ENCODE measurements at regions not wholly inside any gene's neighbourhood (a gene's known extent, or its start where the extent isn't known, plus 50 kb on each side); places are given as distances from the start of the nearest gene placed in this dataset.

DNA sequence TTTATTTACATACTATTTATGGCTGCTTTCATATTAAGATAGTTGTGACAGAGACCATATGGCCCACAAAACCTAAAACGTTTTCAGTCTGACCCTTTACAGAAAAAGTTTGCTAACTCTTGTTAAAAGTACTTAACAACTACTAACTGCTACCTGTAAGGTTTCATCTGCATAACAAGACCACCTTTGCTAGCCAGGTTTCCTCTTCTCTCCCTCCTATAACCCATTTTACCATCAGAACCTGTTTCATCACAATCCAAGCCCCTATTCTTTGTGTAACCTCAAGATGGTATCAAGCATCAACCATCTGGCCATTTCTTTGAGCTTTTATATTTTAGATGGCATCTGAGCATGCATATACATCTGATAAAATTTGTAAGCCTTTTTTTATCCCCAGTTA lies 305.4 kb downstream of the HHIPL2 start:
- Mint-ChIP-seq H3K36me3 (ENCODE audit: low read depth) (no peaks in the 10 kb centered on the region), H3K4me1 (ENCODE audit: low read depth) (peaks cover 4% of the 10 kb centered on the region), H3K4me3 (no peak overlapping the region), H3K27me3 (ENCODE audit: low read depth) (no peaks in the 10 kb centered on the region), H3K27ac (no peak overlapping the region), H3K9me3 (no peaks in the 10 kb centered on the region)
- intact Hi-C loops (cut with micrococcal nuclease) = no loop called here
- no peak for DNase-seq
- CTCF ChIA-PET = no interaction called here

DNA sequence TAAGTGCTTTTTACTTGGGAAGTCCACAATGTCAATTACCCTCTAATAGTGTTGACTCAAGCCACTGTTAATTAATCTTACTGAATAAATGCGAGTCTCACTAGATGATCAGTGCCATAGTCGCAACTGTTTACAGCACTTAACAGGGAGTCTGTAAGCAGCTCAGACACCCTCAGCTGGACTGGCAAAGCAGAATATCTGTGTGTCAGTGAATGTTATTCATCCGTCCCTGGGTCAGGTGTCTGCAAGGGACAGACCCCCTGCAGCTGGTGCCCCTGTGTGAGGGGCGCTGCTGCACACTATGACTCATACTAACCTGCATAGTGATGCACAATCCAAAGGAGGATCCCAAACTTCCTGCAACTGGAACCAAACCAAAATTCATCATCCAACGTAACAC lies 306.5 kb downstream of the HHIPL2 start:
- no peak for DNase-seq
- intact Hi-C loops (cut with micrococcal nuclease) = no loop called here
- H3K4me1 Mint-ChIP-seq (ENCODE audit: low read depth) = no peaks in the 10 kb centered on the region
- H3K27me3 Mint-ChIP-seq (ENCODE audit: low read depth) = no peaks in the 10 kb centered on the region
- no peaks in the 10 kb centered on the region for H3K9me3 Mint-ChIP-seq
- CTCF ChIA-PET = no interaction called here
- no peak overlapping the region for H3K27ac Mint-ChIP-seq
- no peaks in the 10 kb centered on the region for H3K36me3 Mint-ChIP-seq (ENCODE audit: low read depth)
- H3K4me3 Mint-ChIP-seq = no peak overlapping the region

DNA sequence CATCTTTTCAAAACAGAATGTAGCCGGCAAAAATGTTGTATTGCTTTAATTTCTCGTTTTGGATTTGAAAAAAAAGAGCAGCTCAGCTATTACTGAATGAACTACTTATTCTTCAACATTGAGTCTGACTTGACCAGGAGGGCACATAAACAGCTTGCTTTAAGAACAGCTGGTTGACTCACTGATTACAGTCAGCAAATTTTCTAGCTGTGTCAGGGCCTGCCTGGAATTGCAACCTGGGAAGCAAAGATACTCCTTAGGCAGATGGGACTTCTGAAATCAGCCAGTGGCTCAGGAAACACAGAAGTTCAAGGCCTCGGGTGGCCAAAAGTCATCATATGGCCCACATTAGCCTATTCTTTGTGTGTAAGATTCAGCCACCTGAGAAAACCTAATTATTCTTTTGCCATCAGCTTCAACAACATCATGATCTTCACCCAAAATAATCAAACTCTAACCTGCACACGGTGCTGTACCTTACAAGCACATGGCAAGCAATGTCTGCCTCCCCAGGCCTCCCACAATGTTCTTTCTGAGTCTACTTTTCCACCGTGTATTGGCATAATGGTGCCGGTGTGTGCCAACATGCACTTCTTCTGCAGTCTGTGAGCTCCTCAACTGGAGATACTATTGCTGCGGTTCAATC lies 307.2 kb downstream of the HHIPL2 start:
- CTCF ChIA-PET = interaction anchor here (1.0 kb wide), 1 partner anchor 416 kb away, joined by 3 read pairs; no protein-coding TSS in a partner anchor
- no peak overlapping the region for H3K4me3 Mint-ChIP-seq
- no peak for DNase-seq
- H3K9me3 Mint-ChIP-seq = no peaks in the 10 kb centered on the region
- H3K27me3 Mint-ChIP-seq (ENCODE audit: low read depth) = no peaks in the 10 kb centered on the region
- intact Hi-C loops (cut with micrococcal nuclease) = no loop called here
- H3K36me3 Mint-ChIP-seq (ENCODE audit: low read depth) = no peaks in the 10 kb centered on the region
- no peaks in the 10 kb centered on the region for H3K4me1 Mint-ChIP-seq (ENCODE audit: low read depth)
- no peak overlapping the region for H3K27ac Mint-ChIP-seq

DNA sequence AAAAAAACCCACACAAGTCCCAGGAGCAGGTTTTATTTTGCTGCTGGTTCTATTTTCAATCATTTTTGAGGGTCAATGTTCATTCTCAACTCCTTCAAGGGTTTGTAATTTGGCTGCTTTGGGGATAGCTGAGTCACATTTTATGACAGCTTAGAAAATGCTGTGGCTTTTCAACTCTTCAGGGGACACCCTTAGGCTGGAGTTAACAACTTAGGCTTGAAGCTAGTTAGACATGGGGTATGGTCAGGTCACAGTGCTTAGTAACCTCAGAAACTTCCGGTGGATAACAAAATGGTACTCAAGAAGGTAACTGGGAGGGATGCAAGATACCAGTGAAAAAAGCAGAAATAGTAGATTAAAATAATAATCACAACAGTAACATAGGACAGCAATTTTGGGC lies 308.8 kb downstream of the HHIPL2 start:
- Mint-ChIP-seq H3K9me3 (no peaks in the 10 kb centered on the region), H3K4me3 (no peak overlapping the region), H3K27ac (no peak overlapping the region), H3K4me1 (ENCODE audit: low read depth) (no peaks in the 10 kb centered on the region), H3K36me3 (ENCODE audit: low read depth) (no peaks in the 10 kb centered on the region), H3K27me3 (ENCODE audit: low read depth) (no peaks in the 10 kb centered on the region)
- no peak for DNase-seq
- intact Hi-C loops (cut with micrococcal nuclease) = no loop called here
- CTCF ChIA-PET = interaction anchor here (0.7 kb wide), 1 partner anchor 1503 kb away, joined by 4 read pairs; no protein-coding TSS in a partner anchor

DNA sequence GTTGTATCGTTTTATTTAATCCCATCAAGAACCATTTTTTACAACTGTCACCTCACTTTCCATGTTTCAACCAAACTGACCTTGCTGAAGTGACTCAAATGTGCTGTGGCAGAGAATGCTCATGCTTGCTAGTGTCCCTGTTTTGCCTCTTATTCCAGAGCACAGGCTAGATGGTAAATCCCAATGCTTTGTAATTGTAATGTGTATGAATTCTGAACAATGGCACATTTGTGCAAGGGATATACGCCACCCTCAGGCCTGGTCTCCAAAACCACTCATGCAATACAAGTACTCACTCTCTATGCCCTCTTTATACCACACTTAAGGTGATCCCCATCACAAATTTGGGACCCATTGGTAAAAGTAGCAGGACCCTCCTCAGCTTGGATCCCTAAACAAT lies 313.6 kb downstream of the HHIPL2 start:
- CTCF ChIA-PET = no interaction called here
- no peaks in the 10 kb centered on the region for H3K9me3 Mint-ChIP-seq
- H3K27me3 Mint-ChIP-seq (ENCODE audit: low read depth) = no peaks in the 10 kb centered on the region
- no peak overlapping the region for H3K27ac Mint-ChIP-seq
- H3K4me1 Mint-ChIP-seq (ENCODE audit: low read depth) = no peaks in the 10 kb centered on the region
- DNase-seq = no peak
- intact Hi-C loops (cut with micrococcal nuclease) = no loop called here
- no peak overlapping the region for H3K4me3 Mint-ChIP-seq
- H3K36me3 Mint-ChIP-seq (ENCODE audit: low read depth) = no peaks in the 10 kb centered on the region

DNA sequence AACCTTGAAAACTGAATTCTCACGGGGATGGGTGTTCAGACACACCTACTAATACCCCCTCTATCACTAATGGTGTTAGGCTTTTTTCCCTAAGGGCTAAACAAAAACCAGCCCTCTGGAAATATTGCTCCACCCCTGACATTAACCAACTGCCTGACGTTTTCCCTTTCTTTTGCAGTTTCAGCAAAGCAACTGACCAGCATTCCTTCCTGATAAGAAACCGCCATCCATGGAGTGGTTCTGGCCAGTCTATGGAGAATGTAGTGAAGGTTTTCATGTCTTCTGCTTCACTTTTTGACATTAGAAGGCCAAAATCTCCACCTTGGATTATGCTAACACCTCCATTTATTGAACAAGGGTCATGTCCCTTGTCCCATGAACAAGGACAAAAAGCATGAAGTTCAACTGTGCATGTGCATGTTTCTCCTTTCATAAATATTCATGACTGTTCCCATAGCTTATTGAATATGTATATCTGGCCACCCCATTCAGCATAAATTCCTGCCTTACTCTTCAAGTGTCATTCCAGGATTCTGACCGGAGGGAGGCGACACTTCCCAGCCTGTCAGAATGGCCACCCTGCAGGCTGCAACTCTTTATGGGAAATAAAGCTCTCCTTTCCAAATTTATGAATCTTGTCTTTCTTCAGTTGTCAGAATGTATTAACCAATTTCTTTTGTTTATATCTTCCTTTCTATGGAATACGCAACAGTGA lies 314.3 kb downstream of the HHIPL2 start:
- Mint-ChIP-seq H3K27ac (no peak overlapping the region), H3K4me3 (no peak overlapping the region), H3K36me3 (ENCODE audit: low read depth) (no peaks in the 10 kb centered on the region), H3K9me3 (no peaks in the 10 kb centered on the region), H3K4me1 (ENCODE audit: low read depth) (no peaks in the 10 kb centered on the region), H3K27me3 (ENCODE audit: low read depth) (no peaks in the 10 kb centered on the region)
- intact Hi-C loops (cut with micrococcal nuclease) = no loop called here
- CTCF ChIA-PET = no interaction called here
- DNase-seq = no peak

DNA sequence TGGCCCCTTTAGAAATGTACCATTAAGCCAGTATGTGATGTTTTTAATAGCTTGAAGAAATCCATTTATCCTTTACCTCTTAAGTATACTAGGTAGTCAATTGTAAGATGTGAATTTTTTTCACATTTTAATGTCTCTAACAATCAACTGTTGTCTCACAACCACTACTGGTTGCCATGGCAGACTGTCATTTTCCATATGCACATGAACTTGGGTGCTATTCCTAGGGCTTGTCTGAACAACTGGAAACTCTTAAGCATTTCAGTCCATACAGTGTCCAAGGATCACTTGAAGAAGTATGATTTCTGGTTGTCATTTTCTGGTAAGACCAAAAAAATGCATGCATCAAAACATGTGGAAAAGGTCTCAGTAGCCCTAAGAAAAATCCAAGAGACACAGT lies 315.1 kb downstream of the HHIPL2 start:
- CTCF ChIA-PET = no interaction called here
- intact Hi-C loops (cut with micrococcal nuclease) = no loop called here
- no peaks in the 10 kb centered on the region for H3K36me3 Mint-ChIP-seq (ENCODE audit: low read depth)

DNA sequence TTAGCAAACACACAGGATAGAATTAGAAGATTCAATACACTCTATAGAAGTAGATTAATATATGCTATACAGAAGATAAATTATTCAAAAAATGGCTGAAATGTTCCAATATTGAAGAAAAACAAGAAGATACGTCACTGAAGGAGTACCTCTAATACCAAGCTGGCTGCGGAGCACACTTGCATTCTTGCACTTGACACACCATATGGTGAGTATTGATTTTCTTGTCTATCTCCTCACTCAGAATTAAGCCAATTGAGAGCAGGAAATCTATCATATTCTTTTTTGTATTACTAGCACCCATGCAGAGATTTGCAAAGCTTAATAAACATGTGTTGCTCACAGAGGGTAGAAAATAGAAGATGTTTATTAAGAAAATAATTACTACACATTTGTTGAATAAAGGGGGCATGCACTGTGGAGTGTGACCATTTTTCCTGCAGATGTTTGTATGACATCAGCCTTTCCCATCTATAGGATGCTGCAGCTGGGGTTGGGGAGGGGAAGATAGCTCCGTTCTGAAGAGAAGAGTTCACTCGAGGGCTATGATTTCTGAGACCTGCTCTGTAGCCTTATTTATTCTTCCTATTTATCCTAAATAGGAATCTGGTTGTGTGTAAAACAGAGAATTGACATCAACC lies 318.1 kb downstream of the HHIPL2 start:
- no peaks in the 10 kb centered on the region for H3K27me3 Mint-ChIP-seq (ENCODE audit: low read depth)
- no peak for DNase-seq
- H3K9me3 Mint-ChIP-seq = peaks cover 7% of the 10 kb centered on the region
- CTCF ChIA-PET = no interaction called here
- no peaks in the 10 kb centered on the region for H3K4me1 Mint-ChIP-seq (ENCODE audit: low read depth)
- intact Hi-C loops (cut with micrococcal nuclease) = no loop called here
- peaks cover 2% of the 10 kb centered on the region for H3K36me3 Mint-ChIP-seq (ENCODE audit: low read depth)
- H3K27ac Mint-ChIP-seq = no peak overlapping the region
- no peak overlapping the region for H3K4me3 Mint-ChIP-seq

More for the DNA sequence above, 315.1 kb downstream of the HHIPL2 start:
- Mint-ChIP-seq H3K4me3 (no peak overlapping the region), H3K4me1 (ENCODE audit: low read depth) (no peaks in the 10 kb centered on the region), H3K27ac (no peak overlapping the region), H3K27me3 (ENCODE audit: low read depth) (no peaks in the 10 kb centered on the region), H3K9me3 (peaks cover 2% of the 10 kb centered on the region)
- no peak for DNase-seq

DNA sequence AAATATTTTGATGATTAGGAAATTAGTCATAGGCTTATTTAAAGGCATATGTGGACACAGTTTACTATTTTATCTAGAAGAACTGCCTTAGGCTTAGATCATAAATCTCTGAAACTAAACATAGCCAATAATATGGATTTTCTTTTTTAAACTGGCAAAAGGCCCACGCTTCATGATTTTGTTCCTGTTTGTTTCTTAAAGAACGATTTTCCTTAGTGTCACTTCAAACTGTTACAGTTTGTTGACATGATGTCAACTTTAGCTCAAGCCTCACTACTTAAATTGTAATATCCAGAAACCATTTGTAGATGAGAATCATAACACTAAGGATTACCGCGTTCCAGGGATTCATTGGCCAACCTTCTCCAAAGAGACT lies 322.6 kb downstream of the HHIPL2 start:
- Mint-ChIP-seq H3K36me3 (ENCODE audit: low read depth) (peaks cover 2% of the 10 kb centered on the region), H3K9me3 (peaks cover 8% of the 10 kb centered on the region), H3K27ac (no peak overlapping the region), H3K4me1 (ENCODE audit: low read depth) (no peaks in the 10 kb centered on the region), H3K4me3 (no peak overlapping the region), H3K27me3 (ENCODE audit: low read depth) (no peaks in the 10 kb centered on the region)
- CTCF ChIA-PET = interaction anchor here (1.3 kb wide), 1 partner anchor 230 kb away, joined by 3 read pairs; no protein-coding TSS in a partner anchor
- DNase-seq = no peak
- intact Hi-C loops (cut with micrococcal nuclease) = no loop called here

DNA sequence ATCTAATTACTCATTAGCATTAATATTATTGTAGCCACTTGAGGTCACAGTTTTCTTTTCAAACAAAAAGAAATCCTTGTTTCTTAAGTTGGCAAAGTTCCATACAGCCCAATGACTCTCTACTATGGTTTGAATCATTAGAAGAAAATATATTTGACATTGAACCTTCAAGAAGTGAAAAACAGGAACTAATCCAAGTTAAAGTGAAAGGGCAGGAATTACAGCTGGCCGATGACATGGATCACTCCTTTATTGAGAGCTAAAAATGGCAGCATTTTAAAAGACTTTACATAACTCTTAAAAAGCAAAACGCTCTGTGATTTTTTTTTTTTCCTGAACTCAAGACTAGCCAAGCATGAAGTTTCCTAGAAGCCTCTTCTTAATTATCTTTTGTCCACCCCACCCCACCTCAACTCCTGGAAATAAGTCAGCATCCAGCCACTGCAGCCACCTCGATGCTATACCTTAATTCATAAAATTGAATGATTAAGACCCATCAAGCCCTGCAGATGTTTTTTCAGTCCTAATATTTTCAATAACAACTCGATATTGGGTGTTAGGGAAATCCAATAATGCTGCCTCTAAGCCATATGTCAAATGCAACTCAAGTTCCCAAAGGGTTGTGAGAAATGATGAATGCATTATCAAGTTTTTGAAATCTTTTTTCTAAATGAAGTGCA lies 323.1 kb downstream of the HHIPL2 start:
- CTCF ChIA-PET = interaction anchor here (1.3 kb wide), 1 partner anchor 231 kb away, joined by 3 read pairs; no protein-coding TSS in a partner anchor
- intact Hi-C loops (cut with micrococcal nuclease) = no loop called here

DNA sequence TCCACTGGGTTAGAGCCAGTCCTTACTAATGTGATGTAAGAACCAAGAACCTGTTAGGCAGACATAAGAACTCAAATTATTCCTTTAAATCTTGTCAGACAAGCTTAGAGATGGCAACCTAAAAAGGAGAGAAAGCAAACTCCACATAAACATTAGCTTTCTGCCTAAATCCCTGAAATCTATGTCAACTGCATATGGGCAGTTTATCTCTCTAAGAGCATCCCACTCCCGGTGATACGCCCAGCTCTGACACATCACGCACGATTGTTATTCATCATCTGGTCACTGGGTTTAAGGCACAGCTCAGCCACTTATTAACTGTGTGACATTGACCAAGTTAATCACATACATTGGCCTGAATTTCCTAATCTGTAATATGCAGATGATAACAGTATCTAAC lies 323.7 kb downstream of the HHIPL2 start:
- Mint-ChIP-seq H3K4me3 (no peak overlapping the region), H3K36me3 (ENCODE audit: low read depth) (peaks cover 4% of the 10 kb centered on the region), H3K4me1 (ENCODE audit: low read depth) (no peaks in the 10 kb centered on the region), H3K9me3 (peaks cover 17% of the 10 kb centered on the region), H3K27me3 (ENCODE audit: low read depth) (no peaks in the 10 kb centered on the region), H3K27ac (no peak overlapping the region)
- CTCF ChIA-PET = no interaction called here
- intact Hi-C loops (cut with micrococcal nuclease) = no loop called here
- no peak for DNase-seq

More for the DNA sequence above, 323.1 kb downstream of the HHIPL2 start:
- H3K27me3 Mint-ChIP-seq (ENCODE audit: low read depth) = no peaks in the 10 kb centered on the region
- peaks cover 4% of the 10 kb centered on the region for H3K36me3 Mint-ChIP-seq (ENCODE audit: low read depth)
- H3K9me3 Mint-ChIP-seq = peaks cover 13% of the 10 kb centered on the region
- no peak for DNase-seq
- H3K4me3 Mint-ChIP-seq = no peak overlapping the region
- H3K4me1 Mint-ChIP-seq (ENCODE audit: low read depth) = no peaks in the 10 kb centered on the region
- H3K27ac Mint-ChIP-seq = no peak overlapping the region

DNA sequence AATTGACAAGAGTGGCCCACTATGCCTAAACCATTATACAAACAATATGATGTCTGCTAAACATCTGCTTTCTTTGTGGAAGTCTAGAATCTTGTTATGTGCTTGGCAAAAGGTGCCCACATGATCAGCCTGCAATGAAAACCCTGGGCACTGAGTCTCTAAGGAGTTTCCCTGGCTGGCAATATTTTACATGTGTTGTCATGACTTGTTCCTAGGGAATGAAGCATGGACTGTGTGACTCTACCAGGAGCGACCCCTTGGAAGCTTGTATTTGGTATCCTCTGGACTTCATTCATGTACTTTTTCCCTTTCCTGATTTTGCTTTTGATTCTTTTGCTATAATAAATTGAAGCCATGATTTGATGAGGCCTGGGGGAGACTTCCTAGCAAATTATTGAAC lies 324.9 kb downstream of the HHIPL2 start:
- intact Hi-C loops (cut with micrococcal nuclease) = no loop called here
- peaks cover 25% of the 10 kb centered on the region for H3K9me3 Mint-ChIP-seq

More for the DNA sequence above, 324.9 kb downstream of the HHIPL2 start:
- H3K27ac Mint-ChIP-seq = no peak overlapping the region
- CTCF ChIA-PET = no interaction called here
- no peak overlapping the region for H3K4me3 Mint-ChIP-seq
- H3K36me3 Mint-ChIP-seq (ENCODE audit: low read depth) = peaks cover 4% of the 10 kb centered on the region
- H3K4me1 Mint-ChIP-seq (ENCODE audit: low read depth) = no peaks in the 10 kb centered on the region
- H3K27me3 Mint-ChIP-seq (ENCODE audit: low read depth) = no peaks in the 10 kb centered on the region
- no peak for DNase-seq
